ENCODE measurements at regions not wholly inside any gene's neighbourhood (a gene's known extent, or its start where the extent isn't known, plus 50 kb on each side); places are given as distances from the start of the nearest gene placed in this dataset.

GRCh38 chr2:188158337-188159100, 133.2 kb upstream of the GULP1 start:
- no peak for FAIRE-seq

- FAIRE-seq = no peak
These were observed 132.2 kb upstream of the GULP1 start for GRCh38 chr2:188159484-188159883.

- no peak for FAIRE-seq
These were observed 121.3 kb upstream of the GULP1 start for GRCh38 chr2:188170356-188170755.

GRCh38 chr2:188176620-188177019, 115.1 kb upstream of the GULP1 start:
- FAIRE-seq = no peak

- no peak for FAIRE-seq
These were observed 110.4 kb upstream of the GULP1 start for GRCh38 chr2:188181067-188181838.

GRCh38 chr2:188181884-188182283, 109.8 kb upstream of the GULP1 start:
- no peak for FAIRE-seq

GRCh38 chr2:188187726-188188125, 103.9 kb upstream of the GULP1 start:
- FAIRE-seq = no peak

- no peak for FAIRE-seq
These were observed 102.3 kb upstream of the GULP1 start for GRCh38 chr2:188189356-188189755.

- FAIRE-seq = no peak
These were observed 98.4 kb upstream of the GULP1 start for GRCh38 chr2:188193230-188193629.

- FAIRE-seq = no peak
These were observed 95.2 kb upstream of the GULP1 start for GRCh38 chr2:188196343-188197008.

- FAIRE-seq = no peak
These were observed 92.0 kb upstream of the GULP1 start for GRCh38 chr2:188199716-188200128.

GRCh38 chr2:188201639-188202038, 90.0 kb upstream of the GULP1 start:
- no peak for FAIRE-seq

GRCh38 chr2:188202777-188203176, 88.9 kb upstream of the GULP1 start:
- no peak for FAIRE-seq

GRCh38 chr2:188203776-188204175, 87.9 kb upstream of the GULP1 start:
- FAIRE-seq = no peak

GRCh38 chr2:188204824-188205223, 86.8 kb upstream of the GULP1 start:
- FAIRE-seq = no peak

GRCh38 chr2:188207554-188207953, 84.1 kb upstream of the GULP1 start:
- FAIRE-seq = no peak

GRCh38 chr2:188209218-188209617, 82.5 kb upstream of the GULP1 start:
- FAIRE-seq = no peak

GRCh38 chr2:188217264-188217663, 74.4 kb upstream of the GULP1 start:
- no peak for FAIRE-seq

GRCh38 chr2:188219541-188219940, 72.1 kb upstream of the GULP1 start:
- FAIRE-seq = no peak

GRCh38 chr2:188220535-188220934, 71.1 kb upstream of the GULP1 start:
- FAIRE-seq = no peak

- FAIRE-seq = no peak
These were observed 64.0 kb upstream of the GULP1 start for GRCh38 chr2:188227713-188228112.

- FAIRE-seq = no peak
These were observed 56.3 kb upstream of the GULP1 start for GRCh38 chr2:188235364-188235763.

- FAIRE-seq = no peak
These were observed 53.3 kb upstream of the GULP1 start for GRCh38 chr2:188238386-188238785.

Measured in A204.1 (cell line).